ENCODE measurements at regions not wholly inside any gene's neighbourhood (a gene's known extent, or its start where the extent isn't known, plus 50 kb on each side); places are given as distances from the start of the nearest gene placed in this dataset.

DNA sequence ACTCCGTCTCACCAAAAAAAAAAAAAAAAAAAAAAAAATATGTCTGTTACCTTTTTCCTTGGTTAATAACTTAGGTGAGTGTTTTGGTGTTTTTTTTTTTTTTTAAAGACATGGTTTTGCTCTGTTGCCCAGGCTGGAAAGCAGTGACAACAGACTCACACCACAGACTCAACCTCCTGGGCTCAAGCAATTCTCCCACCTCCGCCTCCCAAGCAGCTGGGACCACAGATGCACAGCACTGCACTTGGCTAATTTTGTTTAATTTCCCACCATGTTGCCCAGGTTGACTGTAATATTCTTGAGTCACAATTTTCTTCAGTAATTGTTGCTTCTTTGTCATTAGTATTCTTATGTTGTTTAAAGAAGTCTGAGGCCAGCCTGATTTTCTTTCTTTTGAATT lies 149.2 kb upstream of the SYT6 start:
- intact Hi-C loops (cut with micrococcal nuclease; ENCODE audit: unreplicated experiment), result no loop called here
- Mint-ChIP-seq H3K4me1 (ENCODE audit: low read depth, unreplicated experiment) (no peaks in the 10 kb centered on the region), H3K9me3 (ENCODE audit: low read depth, unreplicated experiment) (no peaks in the 10 kb centered on the region), H3K36me3 (ENCODE audit: insufficient read depth, unreplicated experiment) (no peaks in the 10 kb centered on the region), H3K4me3 (ENCODE audit: low read depth, unreplicated experiment) (no peak overlapping the region), H3K27ac (ENCODE audit: unreplicated experiment) (no peak overlapping the region), H3K27me3 (ENCODE audit: unreplicated experiment) (peaks cover 67% of the 10 kb centered on the region)
- DNase-seq, result no peak
- CTCF ChIA-PET, result no interaction called here
- no TSS peak for BruUV-seq (replicated peaks)
- TF ChIP-seq, protein P1, sequence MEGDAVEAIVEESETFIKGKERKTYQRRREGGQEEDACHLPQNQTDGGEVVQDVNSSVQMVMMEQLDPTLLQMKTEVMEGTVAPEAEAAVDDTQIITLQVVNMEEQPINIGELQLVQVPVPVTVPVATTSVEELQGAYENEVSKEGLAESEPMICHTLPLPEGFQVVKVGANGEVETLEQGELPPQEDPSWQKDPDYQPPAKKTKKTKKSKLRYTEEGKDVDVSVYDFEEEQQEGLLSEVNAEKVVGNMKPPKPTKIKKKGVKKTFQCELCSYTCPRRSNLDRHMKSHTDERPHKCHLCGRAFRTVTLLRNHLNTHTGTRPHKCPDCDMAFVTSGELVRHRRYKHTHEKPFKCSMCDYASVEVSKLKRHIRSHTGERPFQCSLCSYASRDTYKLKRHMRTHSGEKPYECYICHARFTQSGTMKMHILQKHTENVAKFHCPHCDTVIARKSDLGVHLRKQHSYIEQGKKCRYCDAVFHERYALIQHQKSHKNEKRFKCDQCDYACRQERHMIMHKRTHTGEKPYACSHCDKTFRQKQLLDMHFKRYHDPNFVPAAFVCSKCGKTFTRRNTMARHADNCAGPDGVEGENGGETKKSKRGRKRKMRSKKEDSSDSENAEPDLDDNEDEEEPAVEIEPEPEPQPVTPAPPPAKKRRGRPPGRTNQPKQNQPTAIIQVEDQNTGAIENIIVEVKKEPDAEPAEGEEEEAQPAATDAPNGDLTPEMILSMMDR (IDR thresholded peaks at IDR 0.05; ENCODE audit: unreplicated experiment), result no peak

DNA sequence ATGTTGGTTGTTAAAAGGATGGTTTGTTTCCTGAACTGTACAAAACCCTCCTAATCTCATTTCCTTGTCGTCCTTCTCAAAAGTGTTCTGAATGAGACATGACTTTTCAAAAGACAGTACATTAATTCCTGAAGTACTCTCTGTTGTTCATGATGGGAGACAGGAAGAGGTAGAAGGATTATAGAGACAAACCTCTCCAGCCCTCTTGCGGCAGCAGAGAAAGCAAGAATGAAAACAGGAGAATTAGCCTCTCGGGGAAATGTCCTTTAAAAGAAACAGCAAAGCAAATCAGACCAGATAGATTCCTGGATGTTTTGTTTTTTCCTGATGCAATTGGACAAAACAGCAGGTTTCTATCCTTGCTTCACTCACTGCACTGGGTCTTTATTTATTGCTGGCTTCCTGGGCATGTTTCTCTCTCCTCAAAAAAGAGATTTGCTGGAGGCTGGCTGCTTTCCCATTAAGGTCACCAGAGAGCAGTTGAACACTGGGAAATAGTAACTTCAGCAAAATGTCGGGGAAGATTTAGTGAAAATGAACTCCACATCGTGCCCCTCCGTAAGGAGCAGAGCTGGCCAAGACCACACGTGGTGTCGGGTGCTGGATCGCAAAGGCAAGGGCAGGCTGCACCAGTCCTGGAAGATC lies 145.8 kb upstream of the SYT6 start:
- H3K9me3 Mint-ChIP-seq (ENCODE audit: low read depth, unreplicated experiment), result no peaks in the 10 kb centered on the region
- intact Hi-C loops (cut with micrococcal nuclease; ENCODE audit: unreplicated experiment), result no loop called here
- H3K4me3 Mint-ChIP-seq (ENCODE audit: low read depth, unreplicated experiment), result no peak overlapping the region
- H3K27me3 Mint-ChIP-seq (ENCODE audit: unreplicated experiment), result peaks cover 69% of the 10 kb centered on the region
- CTCF ChIA-PET, result no interaction called here
- H3K27ac Mint-ChIP-seq (ENCODE audit: unreplicated experiment), result no peak overlapping the region
- TF ChIP-seq, protein P1 (IDR thresholded peaks at IDR 0.05; ENCODE audit: unreplicated experiment), result no peak
- BruUV-seq (replicated peaks), result no TSS peak
- H3K36me3 Mint-ChIP-seq (ENCODE audit: insufficient read depth, unreplicated experiment), result no peaks in the 10 kb centered on the region
- DNase-seq, result no peak
- H3K4me1 Mint-ChIP-seq (ENCODE audit: low read depth, unreplicated experiment), result no peaks in the 10 kb centered on the region

DNA sequence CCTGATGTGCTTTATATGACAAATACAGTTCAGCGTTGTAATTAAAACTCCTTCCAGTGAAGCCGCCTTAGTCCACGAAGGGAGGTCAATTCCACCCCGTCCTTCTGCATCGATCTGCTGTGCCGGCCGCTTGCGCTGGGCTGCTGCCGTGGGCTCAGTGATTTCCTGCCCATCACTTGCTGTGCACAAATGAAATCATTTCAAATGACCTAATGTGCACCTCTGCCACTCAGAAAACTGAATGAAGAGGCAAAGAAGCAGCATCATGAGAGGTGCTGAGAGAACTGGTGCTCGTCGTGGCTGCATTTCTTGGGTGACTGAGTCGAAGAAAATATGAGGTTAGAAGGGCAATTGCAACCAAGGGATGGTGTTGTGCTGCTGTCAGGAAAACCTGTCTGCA lies 144.3 kb upstream of the SYT6 start:
- Mint-ChIP-seq H3K27me3 (ENCODE audit: unreplicated experiment) (peaks cover 83% of the 10 kb centered on the region), H3K36me3 (ENCODE audit: insufficient read depth, unreplicated experiment) (no peaks in the 10 kb centered on the region), H3K4me1 (ENCODE audit: low read depth, unreplicated experiment) (no peaks in the 10 kb centered on the region), H3K27ac (ENCODE audit: unreplicated experiment) (no peak overlapping the region), H3K4me3 (ENCODE audit: low read depth, unreplicated experiment) (no peak overlapping the region), H3K9me3 (ENCODE audit: low read depth, unreplicated experiment) (no peaks in the 10 kb centered on the region)
- no peak for DNase-seq
- intact Hi-C loops (cut with micrococcal nuclease; ENCODE audit: unreplicated experiment), result no loop called here
- BruUV-seq (replicated peaks), result no TSS peak
- CTCF ChIA-PET, result no interaction called here
- TF ChIP-seq, protein P1 (IDR thresholded peaks at IDR 0.05; ENCODE audit: unreplicated experiment), result no peak

DNA sequence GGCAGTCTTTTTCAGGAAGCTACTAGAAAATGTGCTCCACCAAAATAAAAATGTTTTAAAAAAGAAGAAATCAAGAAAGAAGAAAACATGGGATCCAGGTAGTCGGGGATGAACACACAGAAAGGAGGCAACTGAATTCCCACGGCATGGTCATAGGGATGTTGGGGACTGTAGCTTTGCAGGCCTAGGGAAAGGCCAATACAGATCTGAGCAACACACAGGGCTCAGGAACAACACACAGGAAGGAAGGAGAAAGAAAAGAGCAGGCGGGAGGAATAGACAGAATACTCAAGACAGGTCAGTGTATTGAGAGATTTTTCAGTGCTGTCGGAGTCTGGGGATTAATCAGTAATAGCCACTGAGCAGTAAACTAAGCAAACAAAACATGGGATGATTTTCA lies 142.7 kb upstream of the SYT6 start:
- intact Hi-C loops (cut with micrococcal nuclease; ENCODE audit: unreplicated experiment), result no loop called here
- BruUV-seq (replicated peaks), result no TSS peak
- TF ChIP-seq, protein P1 (IDR thresholded peaks at IDR 0.05; ENCODE audit: unreplicated experiment), result no peak
- CTCF ChIA-PET, result no interaction called here
- no peaks in the 10 kb centered on the region for H3K4me1 Mint-ChIP-seq (ENCODE audit: low read depth, unreplicated experiment)
- H3K27me3 Mint-ChIP-seq (ENCODE audit: unreplicated experiment), result peaks cover 91% of the 10 kb centered on the region
- no peaks in the 10 kb centered on the region for H3K36me3 Mint-ChIP-seq (ENCODE audit: insufficient read depth, unreplicated experiment)
- no peak overlapping the region for H3K27ac Mint-ChIP-seq (ENCODE audit: unreplicated experiment)
- H3K4me3 Mint-ChIP-seq (ENCODE audit: low read depth, unreplicated experiment), result no peak overlapping the region
- no peak for DNase-seq
- H3K9me3 Mint-ChIP-seq (ENCODE audit: low read depth, unreplicated experiment), result no peaks in the 10 kb centered on the region
